Heart left ventricle (tissue), 16 donors: ENCODE measurements at regions not wholly inside any gene's neighbourhood (a gene's known extent, or its start where the extent isn't known, plus 50 kb on each side); places are given as distances from the start of the nearest gene placed in this dataset.
"Not testable (repeated sequence)": the region's sequence is repeated elsewhere in the genome, so short reads cannot be mapped to it uniquely, and the experiment has no call there.

ENCODE experiments used
- ATAC-seq, 4 donors: fragments of 200-7000 bp; cut with Tn5 transposase; one replicate each; pipeline ENCODE4 v1.9.1; 2020 to 2022; ENCODE audit warnings: moderate library complexity in 4 of 4, mild to moderate bottlenecking in 3 of 4, moderate number of reproducible peaks in 1 of 4
- DNase-seq, 5 donors: peaks; one replicate each; pipeline ENCODE4 v3.0.0-alpha.2; 2020
- H3K27ac ChIP-seq, 12 donors: fragments of 200-600 bp; sonication (generic) in 4 of 12; one replicate each; pipeline versions ENCODE4 v1.5.0 to v1.8.0; 2016 to 2022; ENCODE audit warnings: mild to moderate bottlenecking in 2 of 12
- H3K27me3 ChIP-seq, 9 donors: fragments of 200-600 bp; sonication (generic) in 2 of 9; one replicate each; pipeline versions ENCODE4 v1.5.1 to v1.8.0; 2016 to 2022; ENCODE audit warnings: mild to moderate bottlenecking in 3 of 9
- H3K36me3 ChIP-seq, 9 donors: fragments of 200-600 bp; sonication (generic) in 2 of 9; one replicate each; pipeline versions ENCODE4 v1.5.0 to v1.8.0; 2018 to 2022; ENCODE audit warnings: mild to moderate bottlenecking in 2 of 9
- H3K4me1 ChIP-seq, 12 donors: fragments of 200-600 bp; sonication (generic) in 4 of 12; one replicate each; pipeline versions ENCODE4 v1.5.0 to v1.8.0; 2016 to 2022; ENCODE audit warnings: mild to moderate bottlenecking in 3 of 12
- H3K4me3 ChIP-seq, 12 donors: fragments of 200-600 bp; sonication (generic) in 4 of 12; one replicate each; pipeline versions ENCODE4 v1.5.0 to v1.8.0; 2017 to 2022; ENCODE audit warnings: mild to moderate bottlenecking in 9 of 12, moderate library complexity in 4 of 12
- H3K9me3 ChIP-seq, 12 donors: fragments of 200-600 bp; sonication (generic) in 4 of 12; one replicate each; pipeline versions ENCODE4 v1.5.0 to v1.8.0; 2016 to 2022; ENCODE audit warnings: mild to moderate bottlenecking in 1 of 12
- CTCF ChIP-seq, 12 donors: fragments of 200-600 bp; sonication (generic) in 4 of 12; IDR thresholded peaks; one replicate each; pipeline versions ENCODE4 v1.5.0 to v1.8.0; 2018 to 2022; ENCODE audit warnings: antibody characterized with exemption in 12 of 12, mild to moderate bottlenecking in 5 of 12
- POLR2A ChIP-seq, 2 donors: fragments of 450-650 bp; IDR thresholded peaks; one replicate each; pipeline ENCODE4 v1.6.1; 2017; ENCODE audit warnings: antibody characterized with exemption in 2 of 2, mild to moderate bottlenecking in 2 of 2, moderate library complexity in 2 of 2
- WGBS, 4 donors: extraction: QIAGEN DNeasy Blood & Tissue Kit in 2 of 4; methylation state at CpG; one replicate each; pipeline versions ENCODE4 v1.1.5 to v1.1.7; 2013 to 2018; 5-methylcytosine and 5-hydroxymethylcytosine counted together
- intact Hi-C, 10 donors: fragments of 100-400 bp; cut with DNase I; formaldehyde crosslinking; loops; one replicate each; pipeline versions ENCODE4 v1.11.1 to v1.14.2; 2022
- donor health status: ischemic (EF 13 %, LVEDD 7.1; RV severe dilation, severe dysfunction).
- donor health status: healthy with polysubstance abuse.
- donor health status: DM: no; HTN: yes; CAD: no.
- donor health status: DM: no; HTN: no; CAD: no.
- donor health status: ischemic (EF 25% LVEDD 6.9; RV normal size, moderate dysfunction).
- donor health status: ischemic (EF 25% LVEDD 5.7; RV mildly dilated, moderate dysfunction).
- donor health status: healthy.
- donor health status: DM: yes; HTN: yes; CAD: no.
- donor health status: ischemic (EF 35%, LVEDD 5.7; RV mildly dilated, moderate dysfunction).
- donor health status: nonischemic (EF 11% LVEDD 7.7; RV severe dilation, severe dysfunction).
- donor health status: DM: yes; HTN: yes; CAD: no.
- donor health status: PGD.
- donor health status: ischemic (EF 29% LVEDD 5.4; RV normal size, mild dysfunction).
- donor health status: nonischemic (EF 23%, LVEDD 6.1; RV moderate dilation, normal function).

- no peaks in the 10 kb centered on the region for H3K9me3 ChIP-seq
- no peak overlapping the region for H3K27ac ChIP-seq
- H3K27me3 ChIP-seq: no peaks in the 10 kb centered on the region
- no peak for DNase-seq
- intact Hi-C loops: no loop called here
- H3K4me1 ChIP-seq: no peaks in the 10 kb centered on the region
- no peak for TF ChIP-seq CTCF (IDR thresholded peaks at IDR 0.05)
- TF ChIP-seq POLR2A (IDR thresholded peaks at IDR 0.05): no peak
- 74 to 92% (median 81%) methylated on average over 6 of the region's 6 CpGs for WGBS, 4 donors
- no peaks in the 10 kb centered on the region for H3K36me3 ChIP-seq
- no peak for ATAC-seq
- H3K4me3 ChIP-seq: no peak overlapping the region
Observed at GRCh38 chr2:123448801-123449200, 576.3 kb upstream of the CNTNAP5 start.

- H3K36me3 ChIP-seq: no peaks in the 10 kb centered on the region
- ATAC-seq (no peak), DNase-seq (no peak)
- H3K9me3 ChIP-seq: no peaks in the 10 kb centered on the region
- 46 to 58% (median 51%) methylated on average over 4 of the region's 4 CpGs for WGBS, 4 donors
- no peaks in the 10 kb centered on the region for H3K27me3 ChIP-seq
- H3K4me1 ChIP-seq: no peaks in the 10 kb centered on the region
- no peak for TF ChIP-seq POLR2A (IDR thresholded peaks at IDR 0.05)
- TF ChIP-seq CTCF (IDR thresholded peaks at IDR 0.05): no peak
- H3K27ac ChIP-seq: no peak overlapping the region
- H3K4me3 ChIP-seq: no peak overlapping the region
- intact Hi-C loops: no loop called here
Observed at GRCh38 chr2:123451542-123451941, 573.5 kb upstream of the CNTNAP5 start.

GRCh38 chr2:123453046-123453700 is 571.9 kb upstream of the CNTNAP5 start:
- Histone ChIP-seq H3K9me3 (no peaks in the 10 kb centered on the region), H3K4me3 (no peak overlapping the region), H3K36me3 (no peaks in the 10 kb centered on the region), H3K27me3 (no peaks in the 10 kb centered on the region), H3K27ac (no peak overlapping the region), H3K4me1 (no peaks in the 10 kb centered on the region)
- no peak for ATAC-seq
- TF ChIP-seq CTCF (IDR thresholded peaks at IDR 0.05) (no peak), POLR2A (IDR thresholded peaks at IDR 0.05) (no peak)
- 80 to 91% (median 87%) methylated on average over 4 of the region's 4 CpGs for WGBS, 4 donors
- no peak for DNase-seq
- intact Hi-C loops: no loop called here

GRCh38 chr2:123453772-123454171 is 571.3 kb upstream of the CNTNAP5 start:
- intact Hi-C loops: no loop called here
- 49 to 71% (median 62%) methylated on average over 3 of the region's 3 CpGs for WGBS, 4 donors
- no peaks in the 10 kb centered on the region for H3K4me1 ChIP-seq
- no peak overlapping the region for H3K4me3 ChIP-seq
- H3K36me3 ChIP-seq: no peaks in the 10 kb centered on the region
- DNase-seq (no peak), ATAC-seq (no peak)
- TF ChIP-seq POLR2A (IDR thresholded peaks at IDR 0.05) (no peak), CTCF (IDR thresholded peaks at IDR 0.05) (no peak)
- H3K27ac ChIP-seq: no peak overlapping the region
- H3K27me3 ChIP-seq: no peaks in the 10 kb centered on the region
- H3K9me3 ChIP-seq: no peaks in the 10 kb centered on the region

- H3K36me3 ChIP-seq, intact Hi-C loops, ATAC-seq, H3K9me3 ChIP-seq, H3K4me3 ChIP-seq, H3K27ac ChIP-seq, H3K27me3 ChIP-seq, DNase-seq, H3K4me1 ChIP-seq: not testable (repeated sequence)
- 95 to 97% (median 95%) methylated on average over 8 of the region's 8 CpGs for WGBS, 4 donors
Observed at GRCh38 chr2:123455234-123455633, 569.9 kb upstream of the CNTNAP5 start.
